DND-41 (cell line): ENCODE measurements at regions not wholly inside any gene's neighbourhood (a gene's known extent, or its start where the extent isn't known, plus 50 kb on each side); places are given as distances from the start of the nearest gene placed in this dataset.
"Not testable (repeated sequence)": the region's sequence is repeated elsewhere in the genome, so short reads cannot be mapped to it uniquely, and the experiment has no call there.

ENCODE experiments used
- EZH2 ChIP-seq: IDR thresholded peaks from 3 replicates; pipeline ENCODE4 v1.6.1; 2012; ENCODE audit warnings: borderline replicate concordance, low read depth, mild to moderate bottlenecking, moderate library complexity, low read length, inconsistent platforms; ENCODE audit not compliant: severe bottlenecking
- TF ChIP-seq, protein P1 (sequence below): IDR thresholded peaks from 2 replicates; pipeline ENCODE4 v1.5.1; 2012; ENCODE audit warnings: borderline replicate concordance, low read length, moderate library complexity, mild to moderate bottlenecking; ENCODE audit not compliant: poor library complexity, severe bottlenecking; ENCODE audit errors: extremely low read depth

DNA sequence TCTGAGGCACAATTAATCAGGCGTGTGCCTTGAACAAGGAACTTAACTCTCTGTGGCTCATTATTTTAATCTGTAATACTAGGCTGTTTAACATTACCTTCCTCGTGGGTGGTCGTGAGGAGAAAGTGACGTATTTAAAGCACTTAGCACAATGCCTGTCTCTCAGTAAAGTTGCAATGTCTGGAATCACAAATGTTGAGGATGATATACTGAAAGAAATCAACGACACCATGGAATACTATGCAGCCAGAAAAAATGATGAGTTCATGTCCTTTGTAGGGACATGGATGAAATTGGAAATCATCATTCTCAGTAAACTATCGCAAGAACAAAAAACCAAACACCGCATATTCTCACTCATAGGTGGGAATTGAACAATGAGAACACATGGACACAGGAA is 1320.0 kb upstream of the TMEM132C start:
- TF ChIP-seq, protein P1, sequence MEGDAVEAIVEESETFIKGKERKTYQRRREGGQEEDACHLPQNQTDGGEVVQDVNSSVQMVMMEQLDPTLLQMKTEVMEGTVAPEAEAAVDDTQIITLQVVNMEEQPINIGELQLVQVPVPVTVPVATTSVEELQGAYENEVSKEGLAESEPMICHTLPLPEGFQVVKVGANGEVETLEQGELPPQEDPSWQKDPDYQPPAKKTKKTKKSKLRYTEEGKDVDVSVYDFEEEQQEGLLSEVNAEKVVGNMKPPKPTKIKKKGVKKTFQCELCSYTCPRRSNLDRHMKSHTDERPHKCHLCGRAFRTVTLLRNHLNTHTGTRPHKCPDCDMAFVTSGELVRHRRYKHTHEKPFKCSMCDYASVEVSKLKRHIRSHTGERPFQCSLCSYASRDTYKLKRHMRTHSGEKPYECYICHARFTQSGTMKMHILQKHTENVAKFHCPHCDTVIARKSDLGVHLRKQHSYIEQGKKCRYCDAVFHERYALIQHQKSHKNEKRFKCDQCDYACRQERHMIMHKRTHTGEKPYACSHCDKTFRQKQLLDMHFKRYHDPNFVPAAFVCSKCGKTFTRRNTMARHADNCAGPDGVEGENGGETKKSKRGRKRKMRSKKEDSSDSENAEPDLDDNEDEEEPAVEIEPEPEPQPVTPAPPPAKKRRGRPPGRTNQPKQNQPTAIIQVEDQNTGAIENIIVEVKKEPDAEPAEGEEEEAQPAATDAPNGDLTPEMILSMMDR: not testable (repeated sequence)
- TF ChIP-seq EZH2: not testable (repeated sequence)
